Stomach (tissue), 4 donors: ENCODE measurements at regions not wholly inside any gene's neighbourhood (a gene's known extent, or its start where the extent isn't known, plus 50 kb on each side); places are given as distances from the start of the nearest gene placed in this dataset.

Experiments
- CTCF ChIP-seq, 7 experiments: fragments of 450-650 bp in 4 of 7; fragments of 200-600 bp in 3 of 7; sonication (generic) in 3 of 7; IDR thresholded peaks; one replicate each; pipeline ENCODE4 v1.5.1; 2016 to 2019; ENCODE audit warnings: antibody characterized with exemption in 7 of 7, control low read depth in 2 of 7, mild to moderate bottlenecking in 1 of 7
- EP300 ChIP-seq: sonication (generic); formaldehyde crosslinking; IDR thresholded peaks from one replicate; pipeline ENCODE4 v1.6.1; 2017; ENCODE audit warnings: antibody characterized with exemption
- POLR2A ChIP-seq, 4 donors: fragments of 450-650 bp; IDR thresholded peaks; one replicate each; pipeline ENCODE4 v1.6.1; 2016; ENCODE audit warnings: antibody characterized with exemption in 4 of 4, control low read depth in 2 of 4, mild to moderate bottlenecking in 1 of 4, moderate library complexity in 1 of 4
- POLR2AphosphoS5 ChIP-seq, 3 donors: sonication (generic); formaldehyde crosslinking; IDR thresholded peaks; one replicate each; pipeline ENCODE4 v1.6.1; 2016; ENCODE audit warnings: antibody characterized with exemption in 3 of 3

DNA sequence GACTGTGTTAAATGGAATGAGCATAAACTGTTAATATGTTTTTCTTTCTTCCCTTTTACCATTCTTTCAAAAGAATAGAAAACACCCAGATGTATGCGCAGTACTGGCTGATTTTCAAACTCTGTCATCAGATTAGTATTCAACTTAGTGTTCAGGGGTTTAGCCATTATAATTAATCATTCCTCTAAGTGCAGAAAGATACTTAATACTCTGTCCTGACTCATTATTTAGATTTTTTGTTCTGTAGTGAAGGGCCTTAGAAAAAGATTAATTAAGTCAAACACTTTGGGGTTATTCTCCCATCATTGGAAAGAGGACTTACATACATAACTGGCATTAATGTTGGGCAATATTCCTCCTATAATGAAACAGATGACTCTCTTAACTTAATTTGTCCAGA lies 1316.7 kb upstream of the SLC10A2 start:
- no peak for TF ChIP-seq CTCF (IDR thresholded peaks at IDR 0.05)
- TF ChIP-seq EP300: no peak
- TF ChIP-seq POLR2AphosphoS5 (IDR thresholded peaks at IDR 0.05): no peak
- TF ChIP-seq POLR2A (IDR thresholded peaks at IDR 0.05): no peak
